Neutrophil (primary cell): ENCODE measurements at regions not wholly inside any gene's neighbourhood (a gene's known extent, or its start where the extent isn't known, plus 50 kb on each side); places are given as distances from the start of the nearest gene placed in this dataset.

ENCODE experiments used
- H3K27ac ChIP-seq: fragments of 200-600 bp; sonication (generic); 2 replicates; pipeline ENCODE4 v1.5.1; 2016; ENCODE audit warnings: mild to moderate bottlenecking, moderate library complexity
- H3K27me3 ChIP-seq: fragments of 200-600 bp; sonication (generic); 2 replicates; pipeline ENCODE4 v1.6.0; 2016; ENCODE audit warnings: mild to moderate bottlenecking
- H3K36me3 ChIP-seq: fragments of 200-600 bp; sonication (generic); 2 replicates; pipeline ENCODE4 v1.5.1; 2017
- H3K4me1 ChIP-seq, 2 experiments: fragments of 200-600 bp in 1 of 2; sonication (generic) in 1 of 2; 1 replicate in 1 of 2; 2 replicates in 1 of 2; pipeline versions ENCODE4 v1.5.1 to v1.6.1; 2013 to 2016; ENCODE audit warnings: low read depth in 1 of 2, low read length in 1 of 2, mild to moderate bottlenecking in 1 of 2, moderate library complexity in 1 of 2; ENCODE audit not compliant: control insufficient read depth in 1 of 2, insufficient read depth in 1 of 2
- H3K4me3 ChIP-seq, 2 experiments: fragments of 200-600 bp in 1 of 2; sonication (generic) in 1 of 2; 1 replicate in 1 of 2; 2 replicates in 1 of 2; pipeline ENCODE4 v1.5.1; 2013 to 2016; ENCODE audit warnings: low read depth in 1 of 2, low read length in 1 of 2, mild to moderate bottlenecking in 1 of 2, moderate library complexity in 1 of 2
- H3K9me3 ChIP-seq: fragments of 200-600 bp; sonication (generic); 2 replicates; pipeline ENCODE4 v1.5.1; 2016
- TF ChIP-seq, protein P1 (sequence below): fragments of 200-600 bp; sonication (generic); IDR thresholded peaks from 2 replicates; pipeline ENCODE4 v1.5.1; 2016; ENCODE audit warnings: antibody characterized with exemption

DNA sequence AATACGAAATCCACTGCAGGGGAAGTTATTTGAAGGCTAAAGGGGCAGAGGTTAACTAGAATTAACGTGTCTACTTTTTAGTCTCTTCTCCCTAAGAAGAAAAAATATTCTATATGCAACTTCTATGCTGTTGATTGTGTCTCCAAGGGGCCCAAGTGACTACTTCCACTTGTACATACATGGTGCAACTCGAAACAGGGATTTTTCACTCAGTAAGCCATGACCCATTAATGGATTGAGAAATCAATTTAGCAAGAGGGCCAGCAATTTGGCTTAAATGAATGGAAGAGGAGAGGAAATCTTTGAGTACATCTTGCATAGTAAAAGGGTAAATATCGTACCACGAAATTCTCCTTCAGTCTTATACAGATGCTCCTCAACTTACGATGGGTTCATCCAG, 151.1 kb upstream of the HES1 start:
- TF ChIP-seq, protein P1, sequence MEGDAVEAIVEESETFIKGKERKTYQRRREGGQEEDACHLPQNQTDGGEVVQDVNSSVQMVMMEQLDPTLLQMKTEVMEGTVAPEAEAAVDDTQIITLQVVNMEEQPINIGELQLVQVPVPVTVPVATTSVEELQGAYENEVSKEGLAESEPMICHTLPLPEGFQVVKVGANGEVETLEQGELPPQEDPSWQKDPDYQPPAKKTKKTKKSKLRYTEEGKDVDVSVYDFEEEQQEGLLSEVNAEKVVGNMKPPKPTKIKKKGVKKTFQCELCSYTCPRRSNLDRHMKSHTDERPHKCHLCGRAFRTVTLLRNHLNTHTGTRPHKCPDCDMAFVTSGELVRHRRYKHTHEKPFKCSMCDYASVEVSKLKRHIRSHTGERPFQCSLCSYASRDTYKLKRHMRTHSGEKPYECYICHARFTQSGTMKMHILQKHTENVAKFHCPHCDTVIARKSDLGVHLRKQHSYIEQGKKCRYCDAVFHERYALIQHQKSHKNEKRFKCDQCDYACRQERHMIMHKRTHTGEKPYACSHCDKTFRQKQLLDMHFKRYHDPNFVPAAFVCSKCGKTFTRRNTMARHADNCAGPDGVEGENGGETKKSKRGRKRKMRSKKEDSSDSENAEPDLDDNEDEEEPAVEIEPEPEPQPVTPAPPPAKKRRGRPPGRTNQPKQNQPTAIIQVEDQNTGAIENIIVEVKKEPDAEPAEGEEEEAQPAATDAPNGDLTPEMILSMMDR, result no peak
- Histone ChIP-seq H3K36me3 (no peaks in the 10 kb centered on the region), H3K4me1 (no peaks in the 10 kb centered on the region), H3K4me3 (no peak overlapping the region), H3K27ac (no peak overlapping the region), H3K27me3 (peaks cover 12% of the 10 kb centered on the region), H3K9me3 (no peaks in the 10 kb centered on the region)

DNA sequence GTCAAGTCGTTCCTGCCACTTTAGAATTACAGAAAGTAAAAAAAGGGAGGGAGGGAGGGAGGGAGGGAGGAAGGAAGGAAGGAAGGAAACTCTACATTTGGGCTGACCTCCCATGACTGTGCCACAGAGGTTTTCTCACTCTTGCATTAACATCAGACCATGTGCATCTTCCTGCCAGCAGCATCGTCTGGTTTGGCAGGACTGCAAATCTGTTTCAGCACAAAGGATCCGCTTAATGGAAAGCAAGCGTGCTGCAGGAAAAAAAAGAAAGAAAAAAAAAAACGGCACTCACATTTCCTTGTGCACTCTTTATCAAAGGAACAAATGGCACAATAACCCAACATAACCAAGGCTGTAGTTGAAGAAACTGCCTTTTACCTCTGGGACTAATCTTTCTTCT, 148.8 kb upstream of the HES1 start:
- TF ChIP-seq, protein P1, result no peak
- Histone ChIP-seq H3K4me1 (no peaks in the 10 kb centered on the region), H3K27ac (no peak overlapping the region), H3K9me3 (no peaks in the 10 kb centered on the region), H3K36me3 (no peaks in the 10 kb centered on the region), H3K27me3 (peaks cover 14% of the 10 kb centered on the region), H3K4me3 (no peak overlapping the region)

DNA sequence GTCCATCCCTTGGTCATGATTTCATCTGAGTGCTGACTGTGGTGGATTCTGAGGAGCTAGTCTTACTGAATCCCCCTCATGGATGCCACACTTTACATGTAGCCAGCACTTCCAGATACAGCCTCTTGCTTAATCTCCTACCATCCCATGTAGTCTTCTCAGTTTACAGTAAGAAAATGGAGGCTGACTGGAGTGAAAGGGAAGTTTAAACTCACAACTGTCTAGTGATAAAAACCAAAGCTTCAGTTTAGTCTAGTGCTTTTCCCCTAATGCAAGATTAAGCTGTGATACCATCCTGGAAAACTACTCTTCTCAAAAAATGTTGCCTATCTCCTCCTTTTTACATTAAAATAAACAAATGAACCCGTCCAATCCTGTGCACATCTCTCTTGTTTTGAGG, 146.8 kb upstream of the HES1 start:
- no peaks in the 10 kb centered on the region for H3K9me3 ChIP-seq
- TF ChIP-seq, protein P1, result no peak

DNA sequence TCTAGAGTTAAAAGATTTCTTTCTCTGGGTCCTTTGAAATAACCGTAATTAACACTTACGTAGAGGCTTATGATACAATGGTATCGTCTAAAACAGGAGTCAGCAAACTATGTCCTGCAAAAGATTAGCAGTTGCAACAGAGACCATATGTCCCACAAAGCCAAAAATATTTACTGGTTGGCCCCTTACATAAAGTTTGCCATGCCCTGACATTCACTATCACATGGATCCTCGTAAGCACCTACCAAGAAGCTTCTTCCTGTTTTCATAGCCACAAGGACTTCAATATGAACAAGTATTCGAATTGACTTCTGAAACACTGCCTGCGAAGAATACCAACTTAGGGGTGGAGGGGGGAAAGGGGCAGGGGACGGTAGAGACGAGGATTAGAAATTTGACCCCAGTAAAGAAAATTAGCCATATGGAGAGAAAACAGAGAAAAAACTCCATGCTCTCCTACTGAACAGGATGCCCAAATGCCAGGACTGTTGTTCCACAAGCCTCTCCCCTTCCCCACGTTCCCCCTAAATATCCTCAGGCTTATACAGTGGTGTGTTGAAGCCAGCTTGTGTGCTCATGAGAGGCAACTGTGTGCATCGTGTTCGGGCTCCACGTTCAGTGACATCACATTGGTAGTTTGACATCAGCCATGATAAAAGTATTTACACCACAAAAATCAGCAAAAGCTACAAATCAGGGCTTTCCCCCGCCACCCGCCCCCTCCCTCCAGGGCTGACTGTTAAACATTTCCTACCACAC, 144.1 kb upstream of the HES1 start:
- H3K9me3 ChIP-seq, result no peaks in the 10 kb centered on the region
- no peak overlapping the region for H3K4me3 ChIP-seq
- no peaks in the 10 kb centered on the region for H3K36me3 ChIP-seq
- TF ChIP-seq, protein P1, result no peak
- peaks cover 19% of the 10 kb centered on the region for H3K27me3 ChIP-seq
- H3K27ac ChIP-seq, result no peak overlapping the region
- no peaks in the 10 kb centered on the region for H3K4me1 ChIP-seq

More for the DNA sequence above, 146.8 kb upstream of the HES1 start:
- no peaks in the 10 kb centered on the region for H3K36me3 ChIP-seq
- H3K4me1 ChIP-seq, result no peaks in the 10 kb centered on the region
- no peak overlapping the region for H3K4me3 ChIP-seq
- H3K27ac ChIP-seq, result no peak overlapping the region
- H3K27me3 ChIP-seq, result peaks cover 19% of the 10 kb centered on the region

DNA sequence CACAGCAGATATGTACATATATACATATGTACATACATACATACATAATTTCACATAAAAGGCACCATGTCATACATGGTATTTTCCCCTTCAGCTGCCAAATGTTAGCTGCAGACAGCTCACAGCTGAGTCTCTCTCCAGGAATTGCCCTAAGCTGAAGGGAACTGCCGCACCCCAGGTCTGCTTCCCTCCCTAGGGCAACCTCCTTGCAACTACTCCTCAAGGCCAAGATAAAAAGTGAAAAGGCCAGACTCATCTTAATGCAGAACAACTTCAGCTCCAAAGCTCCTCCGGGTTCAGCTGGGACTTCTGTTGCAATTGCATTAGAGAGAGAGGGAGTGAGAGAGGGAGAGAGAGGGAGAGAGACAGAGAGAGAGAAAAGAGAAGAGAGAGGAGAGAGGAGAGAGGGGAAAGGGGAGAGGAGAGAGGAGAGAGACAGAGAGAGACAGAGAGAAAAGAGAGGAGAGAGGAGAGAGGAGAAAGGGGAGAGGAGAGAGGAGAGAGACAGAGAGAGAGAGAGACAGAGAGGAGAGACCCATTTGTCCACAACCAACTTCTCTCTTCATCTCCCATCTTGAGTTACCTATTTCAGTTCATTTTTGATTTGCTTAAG, 143.4 kb upstream of the HES1 start:
- H3K27me3 ChIP-seq, result peaks cover 19% of the 10 kb centered on the region
- TF ChIP-seq, protein P1, result no peak
- no peaks in the 10 kb centered on the region for H3K36me3 ChIP-seq
- no peaks in the 10 kb centered on the region for H3K9me3 ChIP-seq
- H3K4me3 ChIP-seq, result no peak overlapping the region
- H3K27ac ChIP-seq, result no peak overlapping the region
- H3K4me1 ChIP-seq, result no peaks in the 10 kb centered on the region
